ENCODE measurements at regions not wholly inside any gene's neighbourhood (a gene's known extent, or its start where the extent isn't known, plus 50 kb on each side); places are given as distances from the start of the nearest gene placed in this dataset.

DNA sequence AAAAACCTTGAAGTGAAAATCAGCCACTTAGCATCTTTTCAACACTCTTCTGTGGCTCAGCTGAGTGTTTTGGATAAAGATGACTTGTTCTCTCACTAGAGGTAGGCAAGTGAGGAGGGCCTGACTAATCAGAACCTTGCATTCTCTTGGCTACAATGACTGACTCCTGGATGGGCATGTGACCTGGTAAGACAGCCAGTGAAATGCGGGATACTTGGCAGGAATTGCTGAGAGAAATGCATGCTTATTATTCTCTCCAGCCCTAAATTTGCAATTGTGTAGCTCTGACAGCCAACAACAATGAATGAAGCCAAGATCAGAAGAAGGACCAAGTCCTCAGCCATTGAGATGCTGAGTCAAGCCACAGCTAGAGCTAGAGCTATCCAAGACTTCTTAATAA, 490.5 kb upstream of the ZNF608 start:
- TF ChIP-seq, protein P1, sequence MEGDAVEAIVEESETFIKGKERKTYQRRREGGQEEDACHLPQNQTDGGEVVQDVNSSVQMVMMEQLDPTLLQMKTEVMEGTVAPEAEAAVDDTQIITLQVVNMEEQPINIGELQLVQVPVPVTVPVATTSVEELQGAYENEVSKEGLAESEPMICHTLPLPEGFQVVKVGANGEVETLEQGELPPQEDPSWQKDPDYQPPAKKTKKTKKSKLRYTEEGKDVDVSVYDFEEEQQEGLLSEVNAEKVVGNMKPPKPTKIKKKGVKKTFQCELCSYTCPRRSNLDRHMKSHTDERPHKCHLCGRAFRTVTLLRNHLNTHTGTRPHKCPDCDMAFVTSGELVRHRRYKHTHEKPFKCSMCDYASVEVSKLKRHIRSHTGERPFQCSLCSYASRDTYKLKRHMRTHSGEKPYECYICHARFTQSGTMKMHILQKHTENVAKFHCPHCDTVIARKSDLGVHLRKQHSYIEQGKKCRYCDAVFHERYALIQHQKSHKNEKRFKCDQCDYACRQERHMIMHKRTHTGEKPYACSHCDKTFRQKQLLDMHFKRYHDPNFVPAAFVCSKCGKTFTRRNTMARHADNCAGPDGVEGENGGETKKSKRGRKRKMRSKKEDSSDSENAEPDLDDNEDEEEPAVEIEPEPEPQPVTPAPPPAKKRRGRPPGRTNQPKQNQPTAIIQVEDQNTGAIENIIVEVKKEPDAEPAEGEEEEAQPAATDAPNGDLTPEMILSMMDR (IDR thresholded peaks at IDR 0.05), result no peak
- TF ChIP-seq EZH2phosphoT487 (IDR thresholded peaks at IDR 0.05), result no peak
